SJCRH30 (cell line): ENCODE measurements at regions not wholly inside any gene's neighbourhood (a gene's known extent, or its start where the extent isn't known, plus 50 kb on each side); places are given as distances from the start of the nearest gene placed in this dataset.

ENCODE experiments used
- DNase-seq, 2 experiments: peaks; one replicate each; pipeline ENCODE4 v3.0.0-alpha.2; 2015 to 2020
- H3K27ac ChIP-seq: fragments of 250-450 bp; sonication (Bioruptor Pico); 2 replicates; pipeline ENCODE4 v1.5.1; 2020; ENCODE audit warnings: mild to moderate bottlenecking, moderate library complexity
- H3K27me3 ChIP-seq: fragments of 250-450 bp; sonication (Bioruptor Pico); 2 replicates; pipeline ENCODE4 v1.5.1; 2020; ENCODE audit warnings: mild to moderate bottlenecking, moderate library complexity
- H3K36me3 ChIP-seq: fragments of 250-450 bp; sonication (Bioruptor Pico); 2 replicates; pipeline ENCODE4 v1.5.1; 2020; ENCODE audit warnings: mild to moderate bottlenecking, moderate library complexity
- H3K4me1 ChIP-seq: fragments of 250-450 bp; sonication (Bioruptor Pico); 2 replicates; pipeline ENCODE4 v1.5.1; 2020; ENCODE audit warnings: mild to moderate bottlenecking, moderate library complexity
- H3K4me3 ChIP-seq: fragments of 250-450 bp; sonication (Bioruptor Pico); 2 replicates; pipeline ENCODE4 v1.5.1; 2020; ENCODE audit warnings: mild to moderate bottlenecking, moderate library complexity
- H3K9me3 ChIP-seq: fragments of 250-450 bp; sonication (Bioruptor Pico); replicated peaks from 2 replicates; pipeline ENCODE4 v1.5.1; 2020; ENCODE audit warnings: mild to moderate bottlenecking, moderate library complexity

GRCh38 chr6:148269386-148269785 lies 73.3 kb upstream of the SASH1 start:
- no peak for DNase-seq
- Histone ChIP-seq H3K36me3 (no peaks in the 10 kb centered on the region), H3K27ac (no peak overlapping the region), H3K9me3 (no peaks in the 10 kb centered on the region), H3K4me3 (no peak overlapping the region), H3K4me1 (0 out of 2 replicates have a peak, but pooled peaks cover 3% of the 10 kb centered on the region), H3K27me3 (no peaks in the 10 kb centered on the region)

- no peaks in the 10 kb centered on the region for H3K36me3 ChIP-seq
- 0 out of 2 replicates have a peak, but pooled peaks cover 3% of the 10 kb centered on the region for H3K4me1 ChIP-seq
- no peaks in the 10 kb centered on the region for H3K27me3 ChIP-seq
- no peak overlapping the region for H3K4me3 ChIP-seq
- DNase-seq, result peak in 1 of 2 experiments; percentile 37
- no peaks in the 10 kb centered on the region for H3K9me3 ChIP-seq
- H3K27ac ChIP-seq, result no peak overlapping the region
Observed at GRCh38 chr6:148271711-148272439, 70.8 kb upstream of the SASH1 start.

DNA sequence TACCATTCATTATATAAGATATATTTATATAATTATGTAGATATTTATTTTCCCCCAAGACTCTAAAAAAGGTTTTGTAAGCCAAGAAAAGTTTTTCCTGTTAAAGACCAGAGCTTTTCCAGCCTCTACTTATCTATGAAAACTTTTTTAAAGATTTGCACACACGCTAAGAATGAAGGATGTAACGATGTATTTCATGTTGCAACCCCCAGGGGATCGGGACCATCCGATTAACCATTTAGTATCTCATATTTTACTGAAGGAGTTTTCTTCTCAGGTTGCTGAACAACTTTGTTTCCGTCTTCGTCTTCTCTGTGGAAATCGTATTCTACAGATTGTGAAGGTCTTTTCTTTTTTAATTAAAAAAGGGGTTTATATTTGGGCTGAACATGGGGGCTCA lies 70.0 kb upstream of the SASH1 start:
- DNase-seq, result no peak
- 0 out of 2 replicates have a peak, but pooled peaks cover 3% of the 10 kb centered on the region for H3K4me1 ChIP-seq
- no peak overlapping the region for H3K4me3 ChIP-seq
- no peaks in the 10 kb centered on the region for H3K9me3 ChIP-seq
- H3K27ac ChIP-seq, result no peak overlapping the region
- no peaks in the 10 kb centered on the region for H3K36me3 ChIP-seq
- H3K27me3 ChIP-seq, result no peaks in the 10 kb centered on the region

DNA sequence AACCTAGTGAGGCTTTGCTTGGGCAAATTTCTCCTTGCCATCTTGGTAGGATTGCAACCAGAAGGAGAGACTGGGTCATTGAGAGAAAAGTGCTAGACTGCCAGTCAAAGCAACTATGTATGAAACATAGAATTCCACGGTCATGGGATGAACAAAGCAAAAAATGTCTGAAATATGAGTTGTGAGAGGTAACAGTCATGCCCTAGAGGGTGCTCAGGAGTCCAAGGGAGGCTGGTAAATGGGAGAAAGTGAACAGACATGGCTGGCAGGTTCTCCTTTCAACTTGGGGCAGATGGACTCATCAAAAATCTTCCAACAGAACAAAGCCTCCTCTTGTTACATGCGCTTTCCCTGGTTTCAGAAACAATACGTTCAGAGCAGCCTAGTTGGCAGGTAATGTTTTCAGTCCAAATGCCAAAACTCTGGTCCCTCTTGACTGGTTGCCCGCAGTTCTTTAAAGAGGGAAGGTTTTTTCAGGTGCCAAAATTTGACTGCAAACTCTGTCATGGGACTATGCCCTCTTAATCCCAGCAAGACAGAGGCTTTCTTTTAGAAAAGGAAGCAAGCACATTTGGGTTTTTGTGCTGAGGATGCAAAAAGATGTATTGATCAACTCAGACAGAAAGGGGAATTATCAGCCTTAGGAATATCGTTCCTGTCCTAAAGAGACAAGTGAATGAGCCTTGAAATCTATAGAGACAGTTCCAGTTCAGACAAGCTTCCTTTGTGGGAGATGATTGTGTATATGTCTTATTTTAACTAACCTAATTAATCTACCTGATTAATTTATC lies 68.5 kb upstream of the SASH1 start:
- Histone ChIP-seq H3K36me3 (no peaks in the 10 kb centered on the region), H3K27me3 (no peaks in the 10 kb centered on the region), H3K4me1 (0 out of 2 replicates have a peak, but pooled peaks cover 3% of the 10 kb centered on the region), H3K27ac (no peak overlapping the region), H3K9me3 (no peaks in the 10 kb centered on the region), H3K4me3 (no peak overlapping the region)
- DNase-seq, result no peak

DNA sequence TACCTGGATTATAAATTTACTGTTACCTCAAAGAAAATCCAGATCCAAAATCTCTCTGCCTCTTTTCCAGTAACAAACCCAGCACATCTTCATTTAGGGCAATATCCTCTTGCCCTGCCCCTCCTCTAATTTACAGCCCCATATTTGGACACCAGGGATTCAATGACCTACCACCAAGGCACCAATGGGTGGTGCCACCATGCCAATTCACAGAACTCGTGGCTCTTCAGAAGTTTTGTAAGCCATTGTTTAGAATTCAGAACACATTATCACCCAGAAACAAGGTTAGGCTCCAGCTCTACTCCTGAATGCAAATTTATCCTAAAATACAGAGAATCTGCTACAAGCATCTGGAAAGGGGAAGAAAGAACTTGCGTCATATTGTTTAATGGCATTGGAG lies 67.8 kb upstream of the SASH1 start:
- no peak overlapping the region for H3K4me3 ChIP-seq
- DNase-seq, result no peak
- no peaks in the 10 kb centered on the region for H3K36me3 ChIP-seq

GRCh38 chr6:148285205-148285604 lies 57.4 kb upstream of the SASH1 start:
- H3K4me1 ChIP-seq, result no peaks in the 10 kb centered on the region
- no peak for DNase-seq
- H3K27me3 ChIP-seq, result no peaks in the 10 kb centered on the region
- H3K9me3 ChIP-seq, result no peaks in the 10 kb centered on the region
- no peak overlapping the region for H3K4me3 ChIP-seq
- no peak overlapping the region for H3K27ac ChIP-seq
- no peaks in the 10 kb centered on the region for H3K36me3 ChIP-seq

More for the DNA sequence above, 67.8 kb upstream of the SASH1 start:
- H3K27me3 ChIP-seq, result no peaks in the 10 kb centered on the region
- H3K9me3 ChIP-seq, result no peaks in the 10 kb centered on the region
- H3K4me1 ChIP-seq, result 0 out of 2 replicates have a peak, but pooled peaks cover 3% of the 10 kb centered on the region
- no peak overlapping the region for H3K27ac ChIP-seq

- H3K36me3 ChIP-seq, result no peaks in the 10 kb centered on the region
- no peak for DNase-seq
- H3K27ac ChIP-seq, result no peak overlapping the region
- no peaks in the 10 kb centered on the region for H3K4me1 ChIP-seq
- no peak overlapping the region for H3K4me3 ChIP-seq
- no peaks in the 10 kb centered on the region for H3K27me3 ChIP-seq
- H3K9me3 ChIP-seq, result no peaks in the 10 kb centered on the region
Observed at GRCh38 chr6:148286563-148286962, 56.1 kb upstream of the SASH1 start.

- no peak overlapping the region for H3K4me3 ChIP-seq
- DNase-seq, result no peak
- no peaks in the 10 kb centered on the region for H3K9me3 ChIP-seq
- H3K4me1 ChIP-seq, result no peaks in the 10 kb centered on the region
- no peaks in the 10 kb centered on the region for H3K36me3 ChIP-seq
- no peak overlapping the region for H3K27ac ChIP-seq
- no peaks in the 10 kb centered on the region for H3K27me3 ChIP-seq
Observed at GRCh38 chr6:148287623-148288333, 54.9 kb upstream of the SASH1 start.

GRCh38 chr6:148288541-148288940 lies 54.1 kb upstream of the SASH1 start:
- Histone ChIP-seq H3K9me3 (no peaks in the 10 kb centered on the region), H3K36me3 (no peaks in the 10 kb centered on the region), H3K4me3 (no peak overlapping the region), H3K4me1 (no peaks in the 10 kb centered on the region), H3K27ac (no peak overlapping the region), H3K27me3 (no peaks in the 10 kb centered on the region)
- DNase-seq, result no peak

GRCh38 chr6:148289153-148289552 lies 53.5 kb upstream of the SASH1 start:
- no peaks in the 10 kb centered on the region for H3K4me1 ChIP-seq
- no peak overlapping the region for H3K4me3 ChIP-seq
- no peaks in the 10 kb centered on the region for H3K27me3 ChIP-seq
- no peaks in the 10 kb centered on the region for H3K9me3 ChIP-seq
- DNase-seq, result no peak
- no peaks in the 10 kb centered on the region for H3K36me3 ChIP-seq
- no peak overlapping the region for H3K27ac ChIP-seq

GRCh38 chr6:148291876-148292275 lies 50.8 kb upstream of the SASH1 start:
- H3K36me3 ChIP-seq, result no peaks in the 10 kb centered on the region
- no peaks in the 10 kb centered on the region for H3K27me3 ChIP-seq
- H3K9me3 ChIP-seq, result no peaks in the 10 kb centered on the region
- DNase-seq, result no peak
- H3K4me1 ChIP-seq, result no peaks in the 10 kb centered on the region; the same call in 1 of the 2 replicates
- no peak overlapping the region for H3K27ac ChIP-seq
- H3K4me3 ChIP-seq, result no peak overlapping the region
